MCF 10A (cell line): ENCODE measurements at regions not wholly inside any gene's neighbourhood (a gene's known extent, or its start where the extent isn't known, plus 50 kb on each side); places are given as distances from the start of the nearest gene placed in this dataset.

Source experiments
- BruUV-seq: library from RNA; stranded (reverse); fragments of 400-500 nt; replicated peaks from 2 replicates; lab custom pipeline; 2021; lab: Mats Ljungman, UMichigan
- CTCF ChIA-PET: fragments of 300-600 bp; sonication (Branson Sonifier 250); formaldehyde crosslinking; extraction: SDS; loops from one replicate; lab custom pipeline; 2021; ENCODE audit warnings: antibody characterized with exemption, inconsistent platforms; lab: Yijun Ruan, JAX
- POLR2A ChIA-PET: fragments of 300-600, 350-650 bp; sonication (Branson Sonifier 250); formaldehyde crosslinking; extraction: SDS; loops from one replicate; lab custom pipeline; 2020; ENCODE audit warnings: antibody characterized with exemption, inconsistent platforms; lab: Yijun Ruan, JAX
- DNase-seq: peaks from one replicate; pipeline ENCODE4 v3.0.0-alpha.2; 2018; ENCODE audit not compliant: unreplicated experiment
- H3K27ac Mint-ChIP-seq: one replicate; pipeline ENCODE4 v1.8.0; 2022; ENCODE audit warnings: mild to moderate bottlenecking, low read depth, mixed read lengths; ENCODE audit not compliant: unreplicated experiment
- H3K27me3 Mint-ChIP-seq: one replicate; pipeline ENCODE4 v1.8.0; 2022; ENCODE audit warnings: mixed read lengths; ENCODE audit not compliant: insufficient read depth, unreplicated experiment
- H3K36me3 Mint-ChIP-seq: one replicate; pipeline ENCODE4 v1.8.0; 2022; ENCODE audit warnings: mild to moderate bottlenecking, moderate library complexity, mixed read lengths; ENCODE audit not compliant: insufficient read depth, unreplicated experiment
- H3K4me1 Mint-ChIP-seq: one replicate; pipeline ENCODE4 v1.8.0; 2022; ENCODE audit warnings: mixed read lengths; ENCODE audit not compliant: insufficient read depth, unreplicated experiment
- H3K4me3 Mint-ChIP-seq: one replicate; pipeline ENCODE4 v1.8.0; 2022; ENCODE audit warnings: mild to moderate bottlenecking, moderate library complexity, mixed read lengths; ENCODE audit not compliant: unreplicated experiment
- H3K9me3 Mint-ChIP-seq: one replicate; pipeline ENCODE4 v1.8.0; 2022; ENCODE audit warnings: mixed read lengths; ENCODE audit not compliant: unreplicated experiment
- intact Hi-C: fragments of 100-400 bp; cut with micrococcal nuclease; formaldehyde crosslinking; loops from 2 replicates; pipeline ENCODE4 v1.14.1; 2022
- TF ChIP-seq, protein P1 (sequence below): fragments of 200-600 bp; IDR thresholded peaks from one replicate; pipeline ENCODE4 v1.8.0; 2022; ENCODE audit warnings: antibody characterized with exemption, mild to moderate bottlenecking; ENCODE audit not compliant: unreplicated experiment

DNA sequence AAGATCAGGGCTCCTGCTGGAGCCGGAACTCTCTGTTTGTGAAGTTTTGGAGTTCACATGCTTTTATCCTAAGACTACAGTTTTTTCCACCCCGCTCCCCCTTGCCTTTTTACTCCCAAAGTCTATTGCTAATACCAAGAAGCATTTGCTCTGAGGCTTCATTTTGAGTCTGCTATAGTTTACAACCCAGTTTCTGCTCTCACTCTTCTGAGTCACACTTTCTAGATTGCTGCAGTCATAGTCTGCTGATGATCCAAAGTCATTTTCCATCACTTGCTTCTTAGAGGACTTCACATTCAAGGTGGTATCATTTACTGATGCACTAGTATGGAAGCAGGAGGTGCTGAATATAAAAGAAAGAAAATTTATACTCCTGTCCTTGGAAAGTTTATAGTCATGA, 937.4 kb downstream of the IGSF11 start:
- Mint-ChIP-seq H3K27ac (no peak overlapping the region), H3K9me3 (peaks cover 6% of the 10 kb centered on the region), H3K36me3 (no peaks in the 10 kb centered on the region), H3K4me1 (peaks cover 6% of the 10 kb centered on the region), H3K4me3 (no peak overlapping the region), H3K27me3 (no peaks in the 10 kb centered on the region)
- BruUV-seq: no TSS peak
- TF ChIP-seq, protein P1, sequence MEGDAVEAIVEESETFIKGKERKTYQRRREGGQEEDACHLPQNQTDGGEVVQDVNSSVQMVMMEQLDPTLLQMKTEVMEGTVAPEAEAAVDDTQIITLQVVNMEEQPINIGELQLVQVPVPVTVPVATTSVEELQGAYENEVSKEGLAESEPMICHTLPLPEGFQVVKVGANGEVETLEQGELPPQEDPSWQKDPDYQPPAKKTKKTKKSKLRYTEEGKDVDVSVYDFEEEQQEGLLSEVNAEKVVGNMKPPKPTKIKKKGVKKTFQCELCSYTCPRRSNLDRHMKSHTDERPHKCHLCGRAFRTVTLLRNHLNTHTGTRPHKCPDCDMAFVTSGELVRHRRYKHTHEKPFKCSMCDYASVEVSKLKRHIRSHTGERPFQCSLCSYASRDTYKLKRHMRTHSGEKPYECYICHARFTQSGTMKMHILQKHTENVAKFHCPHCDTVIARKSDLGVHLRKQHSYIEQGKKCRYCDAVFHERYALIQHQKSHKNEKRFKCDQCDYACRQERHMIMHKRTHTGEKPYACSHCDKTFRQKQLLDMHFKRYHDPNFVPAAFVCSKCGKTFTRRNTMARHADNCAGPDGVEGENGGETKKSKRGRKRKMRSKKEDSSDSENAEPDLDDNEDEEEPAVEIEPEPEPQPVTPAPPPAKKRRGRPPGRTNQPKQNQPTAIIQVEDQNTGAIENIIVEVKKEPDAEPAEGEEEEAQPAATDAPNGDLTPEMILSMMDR: no peak
- ChIA-PET CTCF (no interaction called here), POLR2A (no interaction called here)
- intact Hi-C loops: no loop called here
- no peak for DNase-seq

DNA sequence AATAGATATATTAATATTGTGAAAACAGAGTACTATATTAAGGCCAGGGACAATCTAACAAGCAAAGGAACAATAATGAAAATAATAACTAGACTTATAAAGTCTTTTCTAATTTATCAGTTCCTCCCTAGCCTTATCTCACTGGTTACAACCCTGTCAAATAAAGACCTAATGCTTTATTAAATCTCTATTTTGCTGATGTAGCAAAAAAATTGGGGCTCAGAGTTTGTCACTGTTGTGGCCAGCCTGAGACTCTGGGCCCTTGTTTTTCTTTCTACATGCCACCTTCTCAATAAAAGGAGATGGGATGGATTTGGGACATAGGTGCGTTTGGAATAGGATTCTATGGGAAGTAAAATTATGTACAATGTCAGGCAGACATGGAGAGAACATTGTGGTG, 937.0 kb downstream of the IGSF11 start:
- no TSS peak for BruUV-seq
- Mint-ChIP-seq H3K36me3 (no peaks in the 10 kb centered on the region), H3K27ac (no peak overlapping the region), H3K27me3 (no peaks in the 10 kb centered on the region), H3K9me3 (peaks cover 2% of the 10 kb centered on the region), H3K4me3 (no peak overlapping the region), H3K4me1 (peaks cover 10% of the 10 kb centered on the region)
- ChIA-PET CTCF (no interaction called here), POLR2A (no interaction called here)
- TF ChIP-seq, protein P1: no peak
- intact Hi-C loops: loop anchor here (2.0 kb wide), 1 partner anchor 29 kb away; no protein-coding TSS in a partner anchor
- no peak for DNase-seq

DNA sequence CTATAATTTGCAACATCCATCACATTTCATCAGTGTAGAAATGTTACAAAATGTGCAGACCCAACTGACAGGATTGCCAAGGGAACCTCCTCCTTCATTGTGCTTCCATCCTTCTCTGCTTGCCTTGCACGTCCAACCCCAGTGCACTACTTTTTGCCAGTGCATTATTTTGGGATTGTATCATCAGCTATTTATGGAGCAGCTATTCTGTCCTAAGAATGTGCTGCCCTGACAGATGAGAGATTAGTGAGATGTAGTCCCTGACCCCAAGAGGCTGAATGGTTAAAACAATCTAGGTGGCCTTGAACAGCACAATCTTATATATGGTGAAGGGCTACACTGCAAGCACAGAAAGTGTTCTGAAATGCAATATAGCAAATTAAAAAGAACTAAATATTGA, 935.8 kb downstream of the IGSF11 start:
- Mint-ChIP-seq H3K4me1 (peaks cover 16% of the 10 kb centered on the region), H3K9me3 (no peaks in the 10 kb centered on the region), H3K4me3 (no peak overlapping the region), H3K36me3 (no peaks in the 10 kb centered on the region), H3K27ac (no peak overlapping the region), H3K27me3 (no peaks in the 10 kb centered on the region)
- TF ChIP-seq, protein P1: no peak
- intact Hi-C loops: loop anchor here (2.0 kb wide), 1 partner anchor 28 kb away; no protein-coding TSS in a partner anchor
- no peak for DNase-seq
- CTCF ChIA-PET: interaction anchor here (0.7 kb wide), 1 partner anchor 107 kb away, joined by 3 read pairs; no protein-coding TSS in a partner anchor
- BruUV-seq: no TSS peak
- POLR2A ChIA-PET: interaction anchor here (0.5 kb wide), 1 partner anchor 38 kb away, joined by 3 read pairs; no protein-coding TSS in a partner anchor

DNA sequence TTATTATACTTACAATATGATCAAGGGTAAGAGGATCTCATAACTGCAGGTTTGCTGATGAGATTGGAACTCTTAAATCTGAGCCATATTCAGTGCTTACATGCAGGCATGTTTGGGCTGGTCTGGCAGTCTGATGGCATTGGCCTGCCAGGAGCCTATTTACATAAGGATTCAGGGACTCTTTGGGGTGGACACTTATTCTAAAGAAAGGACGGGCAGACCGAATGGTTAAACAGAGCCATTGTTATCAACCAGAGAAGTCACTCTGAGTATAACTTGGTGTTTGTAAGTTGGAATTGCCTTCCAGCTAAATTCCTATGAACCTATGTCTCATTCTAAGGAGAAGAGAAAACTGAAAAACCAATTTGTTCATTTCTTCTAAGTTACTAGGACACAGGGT, 932.8 kb downstream of the IGSF11 start:
- H3K9me3 Mint-ChIP-seq: no peaks in the 10 kb centered on the region
- peaks cover 16% of the 10 kb centered on the region for H3K4me1 Mint-ChIP-seq
- no peaks in the 10 kb centered on the region for H3K36me3 Mint-ChIP-seq
- no peak overlapping the region for H3K27ac Mint-ChIP-seq
- H3K4me3 Mint-ChIP-seq: no peak overlapping the region
- TF ChIP-seq, protein P1: no peak
- no TSS peak for BruUV-seq
- intact Hi-C loops: loop anchor here (10.0 kb wide), 2 partner anchors 523 to 713 kb away; no protein-coding TSS in a partner anchor
- DNase-seq: peak; percentile 18
- ChIA-PET POLR2A (no interaction called here), CTCF (no interaction called here)
- H3K27me3 Mint-ChIP-seq: no peaks in the 10 kb centered on the region
